Neural cell (in vitro differentiated cells): ENCODE measurements at regions not wholly inside any gene's neighbourhood (a gene's known extent, or its start where the extent isn't known, plus 50 kb on each side); places are given as distances from the start of the nearest gene placed in this dataset.

Source experiments
- H2AFZ ChIP-seq: fragments of 200-600, 300-800 bp; sonication (generic), shearing (Covaris generic); 2 replicates; pipeline ENCODE4 v1.6.0; 2014; ENCODE audit warnings: low read depth, mild to moderate bottlenecking, antibody characterized with exemption, low read length, moderate library complexity
- H3F3A ChIP-seq: fragments of 200-600 bp; shearing (Covaris generic); 2 replicates; pipeline ENCODE4 v1.6.1; 2016; ENCODE audit warnings: mild to moderate bottlenecking, moderate library complexity, mixed read lengths, antibody characterized with exemption, low read length; ENCODE audit not compliant: insufficient read depth, poor library complexity, severe bottlenecking
- H3K27ac ChIP-seq: fragments of 200-600, 300-800 bp; sonication (generic), shearing (Covaris generic); 2 replicates; pipeline ENCODE4 v1.5.1; 2014; ENCODE audit warnings: mild to moderate bottlenecking, low read length, moderate library complexity
- H3K27me3 ChIP-seq: fragments of 300-800, 200-600 bp; sonication (generic), shearing (Covaris generic); 2 replicates; pipeline ENCODE4 v1.6.0; 2014; ENCODE audit warnings: mild to moderate bottlenecking, low read depth, low read length, moderate library complexity; ENCODE audit not compliant: insufficient read depth
- H3K36me3 ChIP-seq: fragments of 300-800, 200-600 bp; sonication (generic), shearing (Covaris generic); 2 replicates; pipeline ENCODE4 v1.5.1; 2014; ENCODE audit warnings: mild to moderate bottlenecking, antibody characterized with exemption, low read length, moderate library complexity; ENCODE audit not compliant: insufficient read depth
- H3K4me2 ChIP-seq: fragments of 300-800, 200-600 bp; sonication (generic), shearing (Covaris generic); 2 replicates; pipeline ENCODE4 v1.6.0; 2014; ENCODE audit warnings: mild to moderate bottlenecking, low read length
- H3K4me3 ChIP-seq: fragments of 300-800, 200-600 bp; sonication (generic), shearing (Covaris generic); 2 replicates; pipeline ENCODE4 v1.5.1; 2014; ENCODE audit warnings: mild to moderate bottlenecking, low read length, moderate library complexity
- H3K79me2 ChIP-seq: fragments of 200-600 bp; shearing (Covaris generic); replicated peaks from 2 replicates; pipeline ENCODE4 v1.6.0; 2014; ENCODE audit warnings: mild to moderate bottlenecking, low read length, moderate library complexity; ENCODE audit not compliant: insufficient read depth
- H3K9ac ChIP-seq: fragments of 300-800, 200-600 bp; sonication (generic), shearing (Covaris generic); 2 replicates; pipeline ENCODE4 v1.6.1; 2016; ENCODE audit warnings: mild to moderate bottlenecking, low read length, mixed read lengths
- H3K9me2 ChIP-seq: fragments of 200-600 bp; shearing (Covaris generic); 2 replicates; pipeline ENCODE4 v1.6.1; 2016; ENCODE audit warnings: mild to moderate bottlenecking, low read length, mixed read lengths; ENCODE audit not compliant: insufficient read depth
- H3K9me3 ChIP-seq: fragments of 200-600, 300-800 bp; sonication (generic), shearing (Covaris generic); 2 replicates; pipeline ENCODE4 v1.6.1; 2016; ENCODE audit warnings: mild to moderate bottlenecking, mixed run types, low read length, moderate library complexity, mixed read lengths
- H4K20me1 ChIP-seq: fragments of 200-600 bp; shearing (Covaris generic); 2 replicates; pipeline ENCODE4 v1.6.1; 2016; ENCODE audit warnings: mild to moderate bottlenecking, mixed run types; ENCODE audit not compliant: insufficient read depth
- EP300 ChIP-seq: fragments of 450-650 bp; conservative IDR thresholded peaks from 2 replicates; pipeline ENCODE4 v1.6.1; 2014; ENCODE audit warnings: antibody characterized with exemption, mild to moderate bottlenecking, moderate library complexity; ENCODE audit not compliant: poor library complexity, severe bottlenecking
- EZH2 ChIP-seq: fragments of 200-600, 300-800 bp; shearing (Covaris generic), sonication (generic); IDR thresholded peaks from 2 replicates; pipeline ENCODE4 v1.6.1; 2014; ENCODE audit warnings: antibody characterized with exemption, low read length, borderline replicate concordance, mild to moderate bottlenecking; ENCODE audit not compliant: insufficient read depth, poor library complexity, severe bottlenecking
- MXI1 ChIP-seq: fragments of 450-650 bp; conservative IDR thresholded peaks from 2 replicates; pipeline ENCODE4 v1.6.1; 2014; ENCODE audit warnings: antibody characterized with exemption, mild to moderate bottlenecking; ENCODE audit not compliant: poor library complexity, severe bottlenecking
- POLR2AphosphoS5 ChIP-seq: IDR thresholded peaks from 2 replicates; pipeline ENCODE4 v1.6.1; 2012
- RAD21 ChIP-seq: fragments of 450-650 bp; conservative IDR thresholded peaks from 2 replicates; pipeline ENCODE4 v1.6.1; 2014; ENCODE audit warnings: antibody characterized with exemption, mild to moderate bottlenecking, moderate library complexity
- SMC3 ChIP-seq: fragments of 450-650 bp; conservative IDR thresholded peaks from 2 replicates; pipeline ENCODE4 v1.6.1; 2014; ENCODE audit warnings: antibody characterized with exemption, mild to moderate bottlenecking, moderate library complexity; ENCODE audit not compliant: poor library complexity
- TAF1 ChIP-seq: IDR thresholded peaks from 2 replicates; pipeline ENCODE4 v1.6.1; 2012; ENCODE audit warnings: low read depth
- TF ChIP-seq, protein P1 (sequence below): fragments of 450-650 bp; IDR thresholded peaks from 2 replicates; pipeline ENCODE4 v1.5.1; 2014; ENCODE audit warnings: antibody characterized with exemption, mild to moderate bottlenecking, moderate library complexity; ENCODE audit not compliant: poor library complexity, severe bottlenecking
- TF ChIP-seq, protein P2 (sequence below): IDR thresholded peaks from 2 replicates; pipeline ENCODE4 v1.6.1; 2012; ENCODE audit warnings: borderline replicate concordance

DNA sequence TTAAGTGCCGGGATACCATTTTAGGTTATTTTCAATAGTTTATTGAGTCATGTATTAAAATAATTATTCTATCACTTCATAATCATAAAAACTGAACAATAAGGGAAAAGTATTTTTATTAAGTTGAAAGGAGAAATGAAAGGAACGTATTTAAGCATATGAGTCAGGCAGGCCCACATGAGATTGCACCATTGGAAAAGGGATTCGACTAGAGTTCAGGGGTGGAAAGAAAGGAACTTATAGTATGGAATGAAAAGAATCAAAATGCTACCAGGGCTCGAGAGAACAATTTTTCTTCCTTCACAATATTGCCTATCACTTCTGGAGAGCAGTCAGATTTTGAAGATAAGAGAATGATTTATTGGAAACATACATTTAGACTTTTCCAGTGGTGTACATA lies 516.5 kb upstream of the NETO1 start:
- TF ChIP-seq MXI1 (no peak), RAD21 (no peak), TAF1 (no peak), EZH2 (no peak), POLR2AphosphoS5 (no peak), SMC3 (no peak), EP300 (no peak)
- TF ChIP-seq, protein P1, sequence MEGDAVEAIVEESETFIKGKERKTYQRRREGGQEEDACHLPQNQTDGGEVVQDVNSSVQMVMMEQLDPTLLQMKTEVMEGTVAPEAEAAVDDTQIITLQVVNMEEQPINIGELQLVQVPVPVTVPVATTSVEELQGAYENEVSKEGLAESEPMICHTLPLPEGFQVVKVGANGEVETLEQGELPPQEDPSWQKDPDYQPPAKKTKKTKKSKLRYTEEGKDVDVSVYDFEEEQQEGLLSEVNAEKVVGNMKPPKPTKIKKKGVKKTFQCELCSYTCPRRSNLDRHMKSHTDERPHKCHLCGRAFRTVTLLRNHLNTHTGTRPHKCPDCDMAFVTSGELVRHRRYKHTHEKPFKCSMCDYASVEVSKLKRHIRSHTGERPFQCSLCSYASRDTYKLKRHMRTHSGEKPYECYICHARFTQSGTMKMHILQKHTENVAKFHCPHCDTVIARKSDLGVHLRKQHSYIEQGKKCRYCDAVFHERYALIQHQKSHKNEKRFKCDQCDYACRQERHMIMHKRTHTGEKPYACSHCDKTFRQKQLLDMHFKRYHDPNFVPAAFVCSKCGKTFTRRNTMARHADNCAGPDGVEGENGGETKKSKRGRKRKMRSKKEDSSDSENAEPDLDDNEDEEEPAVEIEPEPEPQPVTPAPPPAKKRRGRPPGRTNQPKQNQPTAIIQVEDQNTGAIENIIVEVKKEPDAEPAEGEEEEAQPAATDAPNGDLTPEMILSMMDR, result no peak
- TF ChIP-seq, protein P2, sequence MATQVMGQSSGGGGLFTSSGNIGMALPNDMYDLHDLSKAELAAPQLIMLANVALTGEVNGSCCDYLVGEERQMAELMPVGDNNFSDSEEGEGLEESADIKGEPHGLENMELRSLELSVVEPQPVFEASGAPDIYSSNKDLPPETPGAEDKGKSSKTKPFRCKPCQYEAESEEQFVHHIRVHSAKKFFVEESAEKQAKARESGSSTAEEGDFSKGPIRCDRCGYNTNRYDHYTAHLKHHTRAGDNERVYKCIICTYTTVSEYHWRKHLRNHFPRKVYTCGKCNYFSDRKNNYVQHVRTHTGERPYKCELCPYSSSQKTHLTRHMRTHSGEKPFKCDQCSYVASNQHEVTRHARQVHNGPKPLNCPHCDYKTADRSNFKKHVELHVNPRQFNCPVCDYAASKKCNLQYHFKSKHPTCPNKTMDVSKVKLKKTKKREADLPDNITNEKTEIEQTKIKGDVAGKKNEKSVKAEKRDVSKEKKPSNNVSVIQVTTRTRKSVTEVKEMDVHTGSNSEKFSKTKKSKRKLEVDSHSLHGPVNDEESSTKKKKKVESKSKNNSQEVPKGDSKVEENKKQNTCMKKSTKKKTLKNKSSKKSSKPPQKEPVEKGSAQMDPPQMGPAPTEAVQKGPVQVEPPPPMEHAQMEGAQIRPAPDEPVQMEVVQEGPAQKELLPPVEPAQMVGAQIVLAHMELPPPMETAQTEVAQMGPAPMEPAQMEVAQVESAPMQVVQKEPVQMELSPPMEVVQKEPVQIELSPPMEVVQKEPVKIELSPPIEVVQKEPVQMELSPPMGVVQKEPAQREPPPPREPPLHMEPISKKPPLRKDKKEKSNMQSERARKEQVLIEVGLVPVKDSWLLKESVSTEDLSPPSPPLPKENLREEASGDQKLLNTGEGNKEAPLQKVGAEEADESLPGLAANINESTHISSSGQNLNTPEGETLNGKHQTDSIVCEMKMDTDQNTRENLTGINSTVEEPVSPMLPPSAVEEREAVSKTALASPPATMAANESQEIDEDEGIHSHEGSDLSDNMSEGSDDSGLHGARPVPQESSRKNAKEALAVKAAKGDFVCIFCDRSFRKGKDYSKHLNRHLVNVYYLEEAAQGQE, result no peak
- no peak overlapping the region for H3K9ac ChIP-seq
- H3K27ac ChIP-seq, result no peak overlapping the region
- H4K20me1 ChIP-seq, result no peaks in the 10 kb centered on the region
- no peaks in the 10 kb centered on the region for H3K79me2 ChIP-seq
- no peaks in the 10 kb centered on the region for H3K27me3 ChIP-seq
- no peaks in the 10 kb centered on the region for H3F3A ChIP-seq
- H3K9me3 ChIP-seq, result no peaks in the 10 kb centered on the region
- no peak overlapping the region for H3K4me3 ChIP-seq
- H2AFZ ChIP-seq, result no peak overlapping the region
- H3K36me3 ChIP-seq, result no peaks in the 10 kb centered on the region
- no peak overlapping the region for H3K4me2 ChIP-seq
- no peaks in the 10 kb centered on the region for H3K9me2 ChIP-seq

DNA sequence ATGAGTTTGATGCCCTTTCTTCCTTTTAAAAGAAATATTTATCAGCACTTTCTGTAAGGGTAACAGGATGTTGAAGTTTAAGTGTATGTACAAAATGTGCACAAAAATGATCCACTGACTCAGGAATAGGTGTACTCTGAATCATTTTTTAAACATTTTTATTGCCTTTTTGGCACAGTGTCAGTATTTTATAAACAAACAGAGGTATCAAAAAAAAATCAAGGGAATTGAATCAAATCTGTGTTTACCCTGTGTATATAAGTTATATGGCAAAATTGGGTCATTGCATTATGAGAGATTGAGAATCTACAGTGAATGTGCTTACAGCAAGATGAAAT lies 513.9 kb upstream of the NETO1 start:
- Histone ChIP-seq H3K27ac (no peak overlapping the region), H3K9ac (no peak overlapping the region), H3K9me2 (no peaks in the 10 kb centered on the region), H2AFZ (no peak overlapping the region), H3K27me3 (no peaks in the 10 kb centered on the region), H3F3A (no peaks in the 10 kb centered on the region), H4K20me1 (no peaks in the 10 kb centered on the region), H3K4me2 (no peak overlapping the region), H3K79me2 (no peaks in the 10 kb centered on the region), H3K9me3 (no peaks in the 10 kb centered on the region), H3K4me3 (no peak overlapping the region), H3K36me3 (no peaks in the 10 kb centered on the region)
- TF ChIP-seq, protein P1, result no peak
- TF ChIP-seq POLR2AphosphoS5, result no peak
- TF ChIP-seq EZH2, result no peak
- TF ChIP-seq RAD21, result no peak
- TF ChIP-seq SMC3, result no peak
- TF ChIP-seq EP300, result no peak
- TF ChIP-seq TAF1, result no peak
- TF ChIP-seq, protein P2, result no peak
- no peak for TF ChIP-seq MXI1
